OCI-M2 (cell line): ENCODE measurements at regions not wholly inside any gene's neighbourhood (a gene's known extent, or its start where the extent isn't known, plus 50 kb on each side); places are given as distances from the start of the nearest gene placed in this dataset.

Experiments used
- DNase-seq: peaks from one replicate; lab custom pipeline; 2025; ENCODE audit not compliant: unreplicated experiment; lab: John Stamatoyannopoulos, UW

DNA sequence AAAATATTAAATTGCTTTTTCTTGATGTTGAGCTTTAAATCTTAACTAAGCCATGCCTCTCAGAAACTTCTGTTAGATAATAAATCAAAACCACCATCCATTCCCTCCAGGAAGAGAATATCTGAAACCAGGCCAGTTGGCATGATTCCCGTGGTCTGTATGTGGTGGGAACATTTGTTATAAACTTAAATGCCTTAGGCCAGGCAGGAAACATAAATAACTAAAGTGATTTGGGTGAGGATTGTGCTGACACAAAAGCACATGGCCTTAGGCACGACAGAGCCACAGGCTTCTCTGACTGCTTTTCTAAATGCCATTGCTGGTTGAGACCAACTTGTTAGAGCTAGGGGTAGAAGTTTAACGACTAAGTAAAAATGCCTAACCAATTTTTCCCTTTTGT is 255.9 kb downstream of the GABRG2 start:
- DNase-seq: no peak

DNA sequence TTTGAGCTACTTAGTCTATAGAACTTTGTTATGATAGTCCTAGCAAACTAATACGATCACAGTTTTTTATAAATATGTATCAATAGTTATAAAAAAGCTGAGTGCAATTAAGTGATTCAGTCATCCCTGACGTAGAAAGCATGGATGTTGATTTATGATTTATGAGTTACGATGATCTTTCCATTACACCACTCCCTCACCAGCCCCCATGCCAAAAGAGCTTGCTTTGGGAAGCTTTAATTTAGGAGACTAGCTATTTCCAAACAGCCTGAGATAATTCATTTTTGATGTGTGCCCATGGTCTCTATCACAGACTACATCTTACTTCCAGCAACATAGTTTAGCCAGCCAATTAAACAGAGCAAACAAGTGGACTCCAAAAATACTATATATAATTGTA is 256.8 kb downstream of the GABRG2 start:
- DNase-seq: no peak

DNA sequence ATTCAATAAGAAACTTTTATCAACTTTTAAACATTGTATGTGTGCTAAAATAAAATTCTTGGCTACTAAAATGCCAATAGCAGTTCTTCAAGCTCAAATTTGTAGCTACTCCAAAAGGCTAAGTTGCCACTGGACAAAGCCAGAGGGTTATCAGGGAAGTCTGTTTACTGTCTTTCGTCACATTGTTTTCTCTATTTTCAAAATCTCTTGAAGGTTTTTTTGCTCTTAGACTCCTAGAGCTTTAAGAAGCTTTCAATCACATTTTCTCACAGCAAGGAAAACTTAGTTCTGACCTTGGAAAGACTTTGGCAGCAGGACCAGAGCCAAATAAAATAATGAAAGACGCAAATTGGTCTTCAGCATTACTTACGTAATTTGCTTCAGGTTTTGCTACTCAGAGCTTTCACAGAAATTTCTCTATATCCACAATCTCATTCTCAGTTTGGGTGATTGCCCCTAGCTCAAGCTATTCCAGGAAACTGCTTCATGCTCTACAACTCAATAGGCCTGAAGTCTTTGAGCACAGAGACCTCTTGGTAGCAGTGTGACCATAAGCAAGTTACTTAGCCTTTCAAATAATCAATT is 257.7 kb downstream of the GABRG2 start:
- DNase-seq: no peak

DNA sequence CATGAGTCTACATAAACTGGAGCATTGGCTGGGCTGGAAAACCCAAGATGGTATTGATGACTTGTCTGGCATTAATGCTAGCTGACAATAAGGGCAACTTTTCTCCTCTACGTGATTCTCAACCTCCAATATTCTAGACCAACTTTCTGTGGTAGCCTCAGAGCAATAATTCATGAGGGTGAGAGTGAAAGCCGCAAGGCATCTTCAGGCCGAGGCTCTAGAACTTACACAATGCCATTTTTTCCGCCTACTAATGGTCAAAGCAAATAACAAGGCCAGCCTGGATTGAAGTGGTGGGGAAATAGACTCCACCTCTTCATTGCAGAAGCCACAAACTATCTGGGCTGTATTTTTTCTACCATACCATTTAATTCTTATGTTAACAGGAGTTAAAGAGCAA is 267.4 kb downstream of the GABRG2 start:
- DNase-seq: no peak

DNA sequence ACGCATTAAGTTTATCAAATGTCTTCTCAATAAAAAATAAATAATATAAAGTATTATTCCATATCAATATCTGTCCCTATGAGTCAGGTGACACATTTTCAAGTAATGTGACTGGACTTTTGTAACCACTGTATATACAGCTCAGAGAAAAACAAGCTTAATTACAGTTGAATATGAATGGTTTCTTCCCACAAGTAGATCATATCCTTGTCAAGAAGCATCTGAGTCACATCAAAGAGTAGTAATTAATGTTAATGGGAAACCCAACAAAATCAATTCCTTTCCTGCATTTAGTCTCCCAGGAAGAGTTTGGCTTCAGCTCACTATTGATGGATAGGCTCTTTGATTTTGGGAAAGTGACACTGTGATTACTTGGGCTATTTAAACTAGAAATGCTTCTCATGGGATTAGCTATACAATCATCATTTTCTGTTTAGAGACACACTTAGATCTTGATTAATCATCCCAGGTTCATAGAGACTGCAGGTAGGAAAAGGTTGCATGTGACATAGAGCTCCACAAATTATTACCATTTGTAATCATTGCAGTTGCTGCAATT is 292.9 kb downstream of the GABRG2 start:
- no peak for DNase-seq

DNA sequence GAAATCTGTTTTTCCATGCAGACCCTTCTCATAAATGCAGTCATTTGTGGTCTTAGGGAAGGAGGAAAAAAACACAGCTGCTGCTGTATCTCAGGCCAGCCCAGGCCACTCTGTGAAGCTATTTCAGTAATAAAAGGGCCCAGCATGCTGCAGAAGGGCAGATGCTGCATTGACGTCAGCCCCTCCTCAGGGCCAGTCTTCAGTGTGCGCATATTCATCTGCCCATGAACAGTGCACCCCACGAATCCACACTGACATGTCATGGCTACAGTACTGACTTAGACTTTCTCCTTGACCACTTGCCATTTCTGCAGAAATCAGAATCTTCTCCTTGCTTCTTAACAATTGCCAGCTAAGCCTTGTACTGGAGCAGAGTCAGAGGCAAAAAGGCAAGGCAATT is 304.7 kb downstream of the GABRG2 start:
- no peak for DNase-seq

DNA sequence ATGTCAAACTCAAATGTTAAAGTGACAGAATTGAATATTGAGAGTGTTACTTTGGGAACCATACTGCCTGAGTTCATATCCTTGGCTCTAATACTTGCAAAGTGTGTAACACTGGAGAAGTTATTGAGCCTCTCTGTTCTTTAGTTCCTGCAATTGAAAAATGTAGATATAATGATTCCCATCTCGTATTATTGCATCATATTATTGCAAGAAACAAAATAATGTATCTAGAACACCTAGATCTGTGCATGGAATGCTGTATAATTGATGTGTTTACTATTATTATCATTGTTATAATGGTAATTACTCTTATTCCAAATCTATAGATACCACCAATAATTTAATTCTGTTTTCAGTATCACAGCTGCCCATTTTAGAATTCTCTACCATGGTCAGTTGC is 310.3 kb downstream of the GABRG2 start:
- no peak for DNase-seq

DNA sequence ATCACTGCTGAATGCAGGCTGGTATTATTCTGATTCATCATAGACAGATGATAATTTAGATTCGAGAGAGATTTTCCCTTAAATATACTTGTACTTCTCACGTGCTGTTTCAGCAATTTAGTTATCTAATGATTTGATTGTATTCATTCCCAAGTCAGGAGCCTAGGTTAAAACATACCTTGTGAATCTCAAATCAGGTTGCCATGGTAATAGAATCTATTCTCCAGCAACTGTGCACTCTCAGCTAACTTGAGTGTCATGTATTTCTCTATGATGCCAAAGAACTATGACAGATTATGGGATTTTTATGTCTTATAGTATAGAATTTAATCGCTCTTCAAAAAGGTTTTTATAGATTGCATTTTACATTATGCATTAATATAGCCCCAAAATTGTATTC is 315.3 kb downstream of the GABRG2 start:
- DNase-seq: no peak

DNA sequence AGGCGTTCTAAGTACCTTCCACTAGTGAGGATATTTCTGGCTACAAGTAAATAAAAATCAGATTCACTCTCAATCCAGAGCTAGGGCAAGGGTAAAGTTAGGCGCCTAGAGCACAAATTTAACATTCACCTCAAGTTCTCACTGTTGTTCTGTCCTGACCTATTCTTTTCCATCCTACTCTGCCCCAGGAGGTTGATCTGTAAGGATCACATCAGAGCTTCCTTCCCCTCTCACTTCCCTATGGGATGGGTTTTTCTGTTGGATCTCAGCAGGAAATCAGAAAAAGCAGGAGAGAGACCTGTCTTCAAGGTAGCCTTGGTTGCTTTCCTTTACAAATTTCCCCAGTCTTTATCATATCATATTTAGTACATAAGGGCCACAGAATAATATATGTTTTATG is 316.7 kb downstream of the GABRG2 start:
- DNase-seq: no peak

DNA sequence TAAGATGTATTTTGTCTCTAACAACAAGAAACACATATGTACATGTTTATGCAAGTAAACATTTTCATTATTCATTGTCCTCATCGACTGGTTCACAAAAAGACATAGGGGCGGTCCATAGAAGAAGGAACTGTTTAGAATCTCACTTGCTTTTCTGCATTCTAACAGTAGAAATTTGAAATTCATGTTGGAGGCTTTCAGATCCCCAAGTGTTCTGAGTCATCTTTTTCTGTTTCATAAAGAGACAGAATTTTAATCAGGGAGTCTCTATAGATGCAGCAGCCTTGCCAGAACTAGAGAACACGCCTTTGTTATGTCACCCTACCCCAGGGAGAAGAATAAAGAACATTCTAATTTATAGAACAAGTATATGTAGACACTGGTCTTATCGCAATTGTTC is 324.3 kb downstream of the GABRG2 start:
- DNase-seq: no peak

DNA sequence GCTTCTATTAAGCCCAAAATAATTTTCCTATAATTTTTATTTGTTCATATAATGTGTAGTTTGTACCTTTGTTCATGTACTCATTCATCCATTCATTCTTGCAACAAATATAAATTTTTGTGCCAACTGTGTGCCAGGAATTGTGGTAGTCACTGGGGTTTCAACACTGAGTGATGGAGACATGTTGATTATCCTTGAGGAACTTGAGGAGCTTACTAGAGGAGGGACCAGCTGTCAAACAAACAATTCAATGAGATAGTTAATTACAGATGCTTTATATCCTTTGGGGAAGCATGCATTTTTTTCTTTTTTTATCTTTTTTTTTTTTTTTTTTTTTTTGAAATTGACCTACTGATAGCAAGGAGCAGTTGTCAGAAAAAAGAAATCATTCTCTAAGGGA is 324.8 kb downstream of the GABRG2 start:
- DNase-seq: no peak

DNA sequence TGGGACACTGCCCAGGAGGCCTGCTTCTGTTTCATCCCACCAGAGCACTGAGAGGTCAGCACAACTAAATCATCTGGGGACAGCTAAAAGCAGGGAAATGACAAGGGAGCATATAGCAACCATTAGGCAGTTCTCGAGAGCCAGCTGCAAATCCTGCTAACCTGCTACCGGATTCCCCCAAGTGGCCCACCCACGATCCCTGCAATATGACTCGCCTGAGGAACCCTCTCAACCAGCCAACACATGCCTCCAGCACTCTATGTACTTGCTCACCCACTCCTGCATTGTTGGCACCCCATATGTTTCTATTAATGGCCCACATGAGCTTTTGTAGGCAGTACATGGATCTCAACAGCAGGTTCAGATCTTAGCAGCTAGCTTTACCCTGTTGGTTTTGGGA is 326.0 kb downstream of the GABRG2 start:
- no peak for DNase-seq

DNA sequence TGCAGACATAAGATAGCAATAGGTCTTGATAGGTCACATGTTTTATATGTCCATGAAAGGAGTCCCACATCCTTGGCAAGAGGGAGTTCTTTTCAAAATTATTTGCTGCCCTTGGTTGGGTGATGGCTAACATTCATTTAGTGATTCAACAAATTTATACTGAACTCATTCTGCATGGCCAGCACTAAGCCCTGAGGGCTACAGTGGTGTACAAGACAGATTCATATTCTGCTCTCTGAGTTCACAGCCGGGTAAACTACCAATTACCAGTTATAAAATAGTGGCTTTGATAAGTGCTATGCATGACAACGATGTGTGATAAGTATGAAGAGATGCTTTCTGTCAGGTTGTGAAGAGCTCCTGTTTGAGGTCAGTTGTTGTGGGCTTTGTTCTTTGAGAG is 340.0 kb downstream of the GABRG2 start:
- DNase-seq: no peak

DNA sequence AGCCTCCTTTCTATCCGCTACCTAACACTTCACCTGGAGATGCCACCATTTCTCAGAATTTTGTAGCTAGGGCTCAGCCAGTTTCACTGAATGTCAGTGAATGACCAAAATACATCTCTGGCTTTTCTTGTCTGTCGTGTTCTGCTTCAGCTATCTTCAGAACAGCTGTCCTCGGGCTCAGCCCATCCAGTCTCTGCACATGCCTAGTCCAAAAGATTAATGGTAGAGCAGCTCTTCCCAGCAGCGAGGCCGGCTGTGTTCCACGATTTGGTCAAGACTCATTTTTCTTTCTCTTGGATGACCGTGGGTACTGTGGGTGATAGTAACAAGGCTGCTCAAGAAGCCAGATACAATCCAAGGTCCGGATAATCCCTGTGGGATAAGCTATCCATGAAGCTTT is 342.8 kb downstream of the GABRG2 start:
- DNase-seq: no peak

DNA sequence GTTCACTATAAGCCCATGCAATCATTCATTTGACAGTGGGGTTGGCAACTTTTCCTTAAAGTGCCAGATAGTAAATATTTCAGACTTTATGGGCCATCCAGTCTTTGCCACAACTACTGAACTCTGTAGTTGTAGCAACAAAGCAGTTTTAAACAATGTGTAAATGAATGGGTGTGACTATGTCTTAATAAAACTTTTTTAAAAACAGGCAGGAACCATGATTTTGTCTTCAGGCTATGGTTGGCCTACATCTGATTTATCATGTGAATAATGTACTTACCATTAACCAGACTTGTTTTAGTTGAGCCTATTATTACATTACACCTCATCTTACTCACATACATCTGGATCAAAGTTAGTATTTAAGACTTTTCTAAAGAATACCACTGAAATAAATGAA is 361.6 kb downstream of the GABRG2 start:
- DNase-seq: no peak

DNA sequence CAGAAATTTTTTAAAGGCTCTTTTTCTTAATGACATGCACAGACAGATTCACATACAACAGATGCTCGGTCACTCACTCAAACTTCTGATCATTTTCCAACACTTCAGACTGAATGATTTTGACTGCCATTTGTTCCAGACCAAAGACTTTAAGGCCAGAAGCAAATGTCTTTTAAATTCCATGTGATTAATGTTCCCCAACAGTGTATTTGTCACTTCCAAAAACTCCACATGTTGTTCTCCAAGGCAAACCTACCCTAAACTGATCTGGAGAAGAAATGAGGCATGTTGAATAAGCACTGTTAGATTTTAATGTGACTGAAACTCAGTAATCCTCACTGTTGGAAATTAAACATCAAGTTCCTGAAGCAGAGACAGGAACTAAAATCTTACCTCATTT is 366.7 kb downstream of the GABRG2 start:
- no peak for DNase-seq

DNA sequence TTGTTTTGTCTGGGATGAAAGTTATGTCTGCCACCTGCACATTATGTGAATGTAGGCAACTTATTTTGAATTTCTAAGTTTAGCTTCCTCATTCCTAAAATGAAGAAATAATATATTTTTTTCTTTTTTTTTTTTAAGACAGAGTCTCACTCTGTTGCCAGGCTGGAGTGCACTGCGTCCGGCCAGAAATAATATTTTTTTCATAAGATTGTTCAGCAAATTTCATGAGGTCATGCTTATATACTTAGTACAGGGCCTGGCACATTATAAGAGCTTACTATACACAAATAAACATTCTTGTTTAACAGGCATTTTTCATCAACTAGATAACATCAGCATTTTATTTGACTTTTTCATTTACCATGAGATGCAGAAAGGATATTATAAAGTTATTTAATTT is 368.5 kb downstream of the GABRG2 start:
- DNase-seq: no peak

DNA sequence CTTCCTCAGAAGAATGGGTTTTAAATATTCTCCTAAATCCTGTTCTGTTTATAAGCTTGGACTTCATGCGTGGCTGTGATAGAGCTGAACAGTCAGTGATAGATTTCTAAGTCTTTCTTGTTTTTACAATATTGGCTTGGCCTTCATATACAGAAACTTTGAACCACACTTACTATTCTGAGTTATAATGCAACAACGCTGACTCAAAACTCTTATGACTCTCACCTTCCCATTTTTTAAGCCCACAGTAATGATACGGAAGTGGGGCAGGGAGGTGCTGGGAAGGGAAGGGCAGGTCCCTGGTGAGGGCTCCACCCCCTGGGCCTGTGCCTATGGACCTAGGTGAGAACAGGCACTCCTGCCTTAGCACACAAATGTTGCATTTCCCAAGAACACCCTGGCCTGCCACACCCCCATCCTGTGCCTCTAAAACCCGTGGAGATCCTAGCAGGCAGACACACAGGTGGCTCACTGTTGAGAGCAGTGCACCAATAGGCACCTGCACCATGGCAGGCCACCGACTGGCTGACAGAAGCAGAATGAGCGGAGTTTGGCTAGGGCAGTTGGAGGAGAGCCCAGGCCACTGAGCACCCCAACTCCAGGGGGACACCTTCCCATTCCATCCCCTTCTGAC is 376.7 kb downstream of the GABRG2 start:
- DNase-seq: no peak

DNA sequence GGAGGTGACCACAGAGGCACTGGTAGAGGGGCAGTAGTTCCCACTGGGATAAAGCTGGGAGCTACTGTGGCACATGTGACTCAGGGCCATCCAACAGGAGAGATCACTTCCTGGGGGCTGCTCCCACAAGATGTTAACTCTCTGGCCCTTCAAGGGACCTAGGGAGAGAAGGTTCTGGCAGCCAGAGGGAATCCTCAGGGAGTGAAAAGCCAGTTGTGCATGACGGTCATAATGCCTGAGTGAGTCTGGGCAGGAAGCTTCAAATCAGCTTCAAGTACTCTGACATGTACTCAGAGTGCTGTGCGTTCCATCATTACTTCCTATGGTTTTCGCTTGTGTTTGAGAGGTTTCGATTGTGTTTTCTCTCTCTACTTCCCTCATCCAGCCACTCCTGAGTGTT is 388.5 kb downstream of the GABRG2 start:
- no peak for DNase-seq

DNA sequence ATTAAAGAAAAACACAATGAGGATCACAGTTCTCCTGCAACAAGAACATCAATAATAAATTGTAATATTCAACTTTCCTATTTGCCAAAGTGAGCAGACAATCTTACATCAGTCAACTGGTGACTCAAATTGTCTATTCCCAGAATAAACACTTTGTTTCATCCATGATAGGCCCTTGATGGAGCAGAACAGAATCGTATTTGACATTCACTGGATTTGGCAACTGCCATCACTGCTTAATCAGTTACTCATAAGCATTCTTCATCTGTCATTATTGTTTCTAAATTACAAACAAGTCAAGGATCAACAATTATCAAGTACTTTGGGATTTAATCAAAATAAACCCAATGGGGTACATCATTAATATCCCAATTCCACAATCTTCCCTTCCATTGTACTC is 398.4 kb downstream of the GABRG2 start:
- no peak for DNase-seq

DNA sequence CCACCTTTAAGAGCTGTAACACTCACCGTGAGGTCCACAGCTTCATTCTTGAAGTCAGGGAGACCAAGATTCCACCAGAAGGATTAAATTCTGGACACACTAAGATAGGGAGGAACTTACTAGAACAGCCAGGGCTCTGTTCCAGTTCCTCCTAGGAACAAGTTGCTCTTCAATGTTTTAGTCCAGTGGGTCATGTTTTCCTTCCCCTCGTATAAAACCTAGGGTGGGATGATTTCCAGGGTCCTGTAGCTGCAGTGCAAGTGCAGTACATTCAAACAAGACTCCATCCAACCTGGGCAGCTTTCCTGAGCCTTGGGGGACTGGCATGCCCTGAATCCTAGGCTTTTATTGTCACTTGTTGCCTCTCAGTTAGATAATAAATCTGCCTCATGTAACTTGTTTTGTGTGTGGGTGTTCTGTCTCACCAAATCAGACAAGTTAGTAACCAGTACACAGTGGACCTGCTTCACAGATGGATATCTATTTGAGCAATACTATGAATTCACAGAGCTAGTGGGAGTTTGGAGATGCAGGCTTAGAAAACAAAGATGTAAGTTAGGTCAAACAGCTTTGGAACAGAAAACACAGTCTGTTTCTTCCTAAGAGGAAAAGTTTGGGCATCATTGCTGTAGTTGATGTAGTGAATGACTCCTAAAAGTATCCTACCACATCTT is 405.6 kb downstream of the GABRG2 start:
- DNase-seq: no peak

DNA sequence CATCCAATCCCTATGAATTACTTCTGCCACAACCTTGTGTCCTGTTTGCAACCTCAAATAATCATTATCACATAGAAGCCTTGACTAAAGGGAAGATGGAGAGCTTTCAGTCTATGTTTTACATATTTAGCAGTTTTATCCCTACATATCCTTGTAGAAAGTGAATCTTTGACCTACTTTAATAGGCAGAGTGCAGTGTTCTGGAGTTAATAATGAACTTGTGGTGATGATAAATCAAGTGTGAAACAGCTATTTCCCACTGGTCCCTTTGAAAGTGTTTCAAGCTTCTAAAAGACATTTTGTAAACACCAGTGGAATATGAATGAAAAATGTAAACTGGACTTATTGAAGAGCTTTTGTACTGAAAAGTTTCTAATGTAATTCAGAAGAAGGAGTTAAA is 406.7 kb downstream of the GABRG2 start:
- DNase-seq: no peak

DNA sequence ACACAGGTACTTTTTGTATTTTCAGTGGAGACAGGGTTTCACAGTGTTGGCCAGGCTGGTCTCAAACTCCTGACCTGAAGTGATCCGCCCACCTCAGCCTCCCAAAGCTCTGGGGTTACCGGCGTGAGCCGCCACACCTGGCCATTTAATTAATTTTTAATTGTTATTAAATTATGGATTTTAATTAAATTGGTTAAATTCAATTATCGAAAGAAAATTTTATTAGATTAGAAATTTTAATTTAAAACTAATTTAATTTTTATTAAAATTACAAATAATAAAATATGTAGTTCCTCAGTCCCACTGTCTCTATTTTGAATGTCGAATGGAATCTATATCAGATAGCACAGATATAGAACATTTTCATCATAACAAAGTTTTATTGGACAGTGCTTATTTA is 416.5 kb downstream of the GABRG2 start:
- no peak for DNase-seq
